ENCODE measurements at regions not wholly inside any gene's neighbourhood (a gene's known extent, or its start where the extent isn't known, plus 50 kb on each side); places are given as distances from the start of the nearest gene placed in this dataset.

DNA sequence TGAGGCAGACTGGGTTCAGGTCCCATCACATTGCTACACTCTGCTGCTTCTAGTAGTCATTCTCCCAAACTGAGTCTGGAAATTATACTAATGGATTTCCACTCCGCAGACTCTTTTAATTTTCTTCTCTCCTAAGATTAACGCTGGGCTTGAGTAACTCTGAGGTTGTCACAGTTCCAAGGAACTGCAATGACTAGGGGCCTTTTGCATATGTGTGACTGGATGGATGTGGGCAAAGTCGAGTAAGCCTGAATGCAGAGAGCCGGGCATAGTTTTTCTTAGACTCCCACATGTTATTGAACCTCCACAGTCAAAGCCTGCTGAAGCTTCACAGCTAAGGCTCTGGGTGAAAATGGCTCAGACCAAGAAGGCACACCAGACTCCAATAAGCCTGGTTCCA is 160.9 kb upstream of the PROX1 start:
- no peak for DNase-seq (ENCODE audit: low read depth in 3 of 3, low spot score in 2 of 3)

DNA sequence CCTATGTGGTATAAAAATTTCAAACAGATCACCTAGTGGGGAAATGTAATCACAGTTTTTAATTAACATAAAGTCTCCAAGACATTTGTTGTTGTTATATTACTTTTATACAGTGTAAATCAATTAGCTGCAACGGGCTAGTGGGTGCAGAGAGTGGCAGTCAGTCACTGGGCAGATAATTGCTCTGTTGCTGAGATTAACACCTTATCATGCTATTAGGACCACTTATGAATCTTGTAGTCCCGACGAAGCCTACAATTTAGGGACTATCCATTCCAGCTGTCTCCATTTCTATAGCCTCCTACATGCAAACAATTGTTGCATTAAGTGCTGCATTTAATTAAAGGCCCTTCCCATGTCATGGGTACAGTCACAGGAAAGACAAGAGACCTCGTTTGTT is 158.9 kb upstream of the PROX1 start:
- no peak for DNase-seq (ENCODE audit: low read depth in 3 of 3, low spot score in 2 of 3)

DNA sequence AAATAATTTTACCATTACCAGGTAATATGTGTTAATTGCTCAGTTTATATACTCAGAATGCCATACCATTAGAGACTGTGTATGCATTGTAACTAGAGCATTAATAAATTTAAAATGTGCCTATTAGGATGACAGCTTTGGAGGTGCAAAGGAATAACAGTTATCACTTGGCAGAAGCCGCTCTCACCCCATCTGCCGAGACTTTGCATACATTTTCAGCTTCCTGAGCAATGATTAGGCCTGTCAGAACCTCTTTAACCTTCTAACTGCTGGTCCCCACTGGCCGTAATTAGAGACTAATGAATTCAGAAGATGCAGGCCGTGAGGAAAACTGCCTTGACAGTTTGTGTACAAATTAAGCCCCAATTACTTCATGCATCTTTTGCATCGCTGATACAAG is 158.0 kb upstream of the PROX1 start:
- DNase-seq (ENCODE audit: low read depth in 3 of 3, low spot score in 2 of 3): no peak

DNA sequence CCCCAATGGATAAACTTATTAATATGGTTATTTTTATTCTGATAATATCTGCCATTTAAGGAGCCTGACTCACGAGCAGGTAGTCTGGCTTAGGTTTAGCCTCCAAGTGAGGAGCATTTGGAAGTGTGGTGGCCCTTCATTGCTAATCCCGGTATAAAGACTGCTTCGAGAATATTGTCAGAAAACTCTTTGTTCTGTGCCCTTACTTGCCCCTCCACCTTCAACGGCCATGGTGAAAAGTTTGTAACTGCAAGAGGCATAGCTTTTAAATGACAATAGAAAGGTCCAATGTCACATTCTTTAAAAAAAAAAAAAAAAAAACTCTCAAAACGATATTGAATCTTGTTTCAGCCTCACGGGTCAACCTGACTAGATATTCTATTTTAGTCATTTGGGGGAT is 157.4 kb upstream of the PROX1 start:
- DNase-seq (ENCODE audit: low read depth in 3 of 3, low spot score in 2 of 3): no peak

DNA sequence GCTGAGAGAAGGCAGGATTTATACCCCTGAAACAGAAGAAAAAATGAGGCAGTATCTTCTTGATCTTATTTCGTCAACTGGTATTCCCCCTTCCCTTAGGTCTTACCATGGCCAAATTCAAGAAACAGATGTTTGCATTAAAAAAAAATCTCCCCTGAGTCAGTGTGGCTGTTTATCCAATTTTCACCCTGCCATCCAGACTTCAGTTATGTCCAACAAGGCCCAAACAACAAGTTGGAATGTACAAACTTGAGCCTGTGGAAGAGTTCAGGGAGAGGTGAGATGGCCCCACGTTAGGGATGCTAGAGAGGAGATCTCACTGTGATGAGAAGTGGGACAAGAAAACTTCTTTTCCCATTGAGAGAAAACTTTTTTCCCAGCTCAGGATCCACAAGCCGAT is 147.2 kb upstream of the PROX1 start:
- no peak for DNase-seq (ENCODE audit: low read depth in 3 of 3, low spot score in 2 of 3)

DNA sequence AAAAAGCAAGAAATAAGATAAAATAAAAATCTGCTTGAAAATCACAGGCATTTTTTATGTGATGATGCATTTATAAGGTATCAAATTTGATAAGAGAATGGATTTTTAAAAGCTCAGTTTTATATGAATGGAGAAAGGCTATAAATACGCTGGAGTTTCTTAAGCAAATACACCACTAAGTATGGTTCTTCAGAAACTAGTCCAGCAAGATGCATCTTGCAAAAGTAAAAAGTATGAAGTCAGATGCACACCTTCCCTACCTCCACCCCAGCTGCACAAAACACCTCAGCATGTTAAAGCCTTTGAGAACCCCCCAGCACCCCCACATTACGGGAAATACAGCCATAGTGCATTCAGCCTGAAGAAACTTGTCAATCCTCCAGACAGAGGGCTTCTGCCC is 143.1 kb upstream of the PROX1 start:
- no peak for DNase-seq (ENCODE audit: low read depth in 3 of 3, low spot score in 2 of 3)

DNA sequence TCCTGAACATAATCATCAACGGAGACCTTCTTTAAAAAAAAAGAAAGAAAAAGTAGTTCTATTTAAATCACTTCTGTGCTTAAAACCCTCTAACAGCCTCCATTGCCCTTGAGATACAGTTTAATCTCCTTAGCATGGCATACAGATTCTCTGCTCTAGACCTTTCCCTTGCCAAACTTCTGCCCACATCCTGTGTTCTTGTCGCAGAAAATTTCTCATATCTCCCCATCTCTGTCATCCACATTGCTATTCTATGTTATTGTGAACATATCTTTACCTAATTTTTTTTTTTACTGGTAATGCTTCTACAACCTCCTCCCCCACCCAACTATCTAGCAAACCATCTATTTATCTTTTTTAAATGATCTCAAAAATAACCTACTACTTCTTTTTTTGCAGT is 135.7 kb upstream of the PROX1 start:
- DNase-seq (ENCODE audit: low read depth in 3 of 3, low spot score in 2 of 3): no peak

DNA sequence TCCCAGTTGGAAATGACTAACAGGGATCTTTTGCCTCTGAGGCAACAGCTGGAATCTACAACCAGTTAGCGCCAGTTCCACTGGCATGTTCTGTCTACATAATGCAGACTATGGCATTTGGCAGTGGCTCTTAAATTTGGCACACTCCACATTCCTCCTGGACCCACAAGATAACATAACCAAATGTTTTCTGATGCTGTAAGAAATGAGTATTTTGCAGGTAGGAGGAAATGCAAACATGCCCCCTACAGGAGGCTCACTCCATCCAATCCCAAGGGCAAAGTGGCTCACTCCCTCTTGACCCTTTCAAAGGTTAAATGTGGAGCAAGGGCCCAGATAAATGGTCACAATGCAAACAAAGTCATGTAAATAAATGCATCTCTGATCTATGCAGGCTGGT is 129.2 kb upstream of the PROX1 start:
- DNase-seq (ENCODE audit: low read depth in 3 of 3, low spot score in 2 of 3): no peak

DNA sequence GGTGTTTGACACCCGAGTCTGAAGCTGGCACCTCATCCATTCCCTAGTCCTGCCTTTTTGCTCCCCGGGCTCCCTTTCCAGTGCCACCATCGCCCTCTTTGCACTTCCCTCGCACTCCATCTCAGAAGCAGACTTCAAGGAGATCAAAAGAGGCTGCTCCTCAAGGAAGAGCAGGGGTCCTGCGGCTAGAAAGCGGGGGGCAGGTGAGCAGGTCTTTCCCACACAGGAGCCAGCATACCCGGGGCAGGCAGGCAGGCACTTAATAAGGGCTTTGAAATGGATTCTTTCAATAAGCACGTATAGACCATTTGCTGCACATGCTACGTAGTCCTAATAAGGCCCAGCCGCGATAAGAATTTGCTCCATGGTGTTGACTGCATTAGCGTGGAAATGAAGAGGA is 125.9 kb upstream of the PROX1 start:
- no peak for DNase-seq (ENCODE audit: low read depth in 3 of 3, low spot score in 2 of 3)

DNA sequence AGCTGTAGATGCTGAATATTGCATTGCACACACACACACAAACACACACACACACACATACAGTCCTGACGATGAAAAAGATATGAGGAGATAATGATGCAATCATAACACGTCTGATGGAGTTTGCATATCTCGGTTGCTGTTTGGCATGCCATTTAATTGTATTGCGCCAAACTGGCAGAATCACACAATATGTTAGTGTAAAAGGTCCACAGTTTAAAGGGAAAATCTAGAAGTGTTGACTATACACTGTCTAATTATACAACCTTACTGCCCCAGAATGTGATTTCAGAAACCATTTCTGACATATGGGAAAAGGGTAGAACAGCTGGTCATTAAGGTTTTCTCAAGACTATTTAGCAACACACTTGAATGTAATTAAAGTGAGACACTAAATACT is 123.7 kb upstream of the PROX1 start:
- DNase-seq (ENCODE audit: low read depth in 3 of 3, low spot score in 2 of 3): no peak

DNA sequence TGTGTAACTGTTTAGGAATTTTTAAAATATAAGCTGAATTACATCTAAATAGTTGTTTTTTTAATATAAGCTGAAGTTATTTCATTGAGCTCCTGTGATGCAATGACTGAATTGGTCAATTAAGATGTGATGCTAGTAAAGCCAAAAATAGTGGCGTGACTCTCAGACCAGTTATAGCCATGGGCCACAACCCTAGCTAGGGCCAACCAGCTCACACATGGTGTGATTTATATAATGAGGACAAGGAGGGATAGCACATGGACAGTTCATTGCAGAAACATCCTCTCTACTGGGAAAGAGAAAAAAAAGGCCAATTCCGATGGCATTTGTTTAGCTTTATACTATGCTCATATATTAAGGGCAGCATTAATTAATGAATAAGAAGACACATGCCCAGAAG is 119.3 kb upstream of the PROX1 start:
- DNase-seq (ENCODE audit: low read depth in 3 of 3, low spot score in 2 of 3): no peak

DNA sequence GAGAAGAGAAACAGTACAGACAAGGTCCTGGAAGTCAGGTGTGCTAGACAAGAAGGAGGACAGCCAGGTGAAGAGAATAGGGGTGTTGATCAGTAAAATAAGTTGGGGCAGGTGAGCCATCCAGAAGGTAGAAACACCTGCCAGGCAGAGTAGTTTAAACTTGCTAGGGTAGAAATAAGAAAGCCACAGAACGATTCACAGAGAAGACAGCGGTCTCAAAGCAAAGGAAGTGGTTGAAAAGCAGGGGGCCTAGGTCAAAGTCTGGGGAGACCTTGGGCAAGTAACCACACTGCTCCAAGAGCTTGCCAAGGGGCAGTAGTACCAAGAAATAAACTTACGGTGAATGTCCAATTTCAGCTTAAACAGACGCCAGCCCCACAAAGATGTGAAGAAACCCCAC is 116.6 kb upstream of the PROX1 start:
- DNase-seq (ENCODE audit: low read depth in 3 of 3, low spot score in 2 of 3): no peak

DNA sequence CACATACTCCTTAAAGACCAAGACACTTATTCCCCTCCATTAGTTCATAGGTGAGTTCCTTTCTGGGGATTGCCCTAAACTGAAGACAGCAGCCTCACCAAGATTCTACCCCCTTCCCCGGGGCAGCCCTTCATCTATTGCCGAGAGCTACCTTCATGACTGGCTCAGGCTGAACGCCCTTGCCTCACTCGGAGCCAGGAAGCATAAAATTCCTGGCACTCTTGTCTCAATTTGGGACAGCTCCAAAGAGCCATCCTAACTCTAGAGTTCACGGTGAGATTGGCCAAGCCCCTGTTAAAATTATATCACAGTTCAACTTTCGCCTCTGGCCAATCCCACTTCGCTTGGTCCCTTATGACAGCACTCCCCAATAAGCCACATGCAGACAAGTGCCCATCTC is 113.0 kb upstream of the PROX1 start:
- no peak for DNase-seq (ENCODE audit: low read depth in 3 of 3, low spot score in 2 of 3)

DNA sequence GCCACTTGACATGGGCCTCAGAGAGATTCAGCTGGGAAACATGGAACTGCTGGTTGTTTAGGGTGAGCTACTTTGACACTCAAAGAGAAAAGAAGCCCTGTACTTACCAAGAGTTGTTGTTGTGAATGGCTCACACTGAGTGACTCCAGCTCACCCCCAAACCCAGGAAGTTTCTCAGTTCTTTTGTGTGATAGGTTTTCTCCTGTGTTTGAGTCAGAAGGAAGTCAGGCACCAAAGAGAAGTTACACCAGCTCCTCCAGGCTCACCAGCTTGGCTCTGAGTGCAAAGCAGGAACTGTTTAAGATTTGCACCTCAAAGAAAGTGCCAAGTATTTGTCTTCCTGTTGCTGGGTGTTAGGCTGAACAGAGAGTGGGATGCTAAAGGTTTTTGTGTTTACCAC is 111.2 kb upstream of the PROX1 start:
- no peak for DNase-seq (ENCODE audit: low read depth in 3 of 3, low spot score in 2 of 3)

DNA sequence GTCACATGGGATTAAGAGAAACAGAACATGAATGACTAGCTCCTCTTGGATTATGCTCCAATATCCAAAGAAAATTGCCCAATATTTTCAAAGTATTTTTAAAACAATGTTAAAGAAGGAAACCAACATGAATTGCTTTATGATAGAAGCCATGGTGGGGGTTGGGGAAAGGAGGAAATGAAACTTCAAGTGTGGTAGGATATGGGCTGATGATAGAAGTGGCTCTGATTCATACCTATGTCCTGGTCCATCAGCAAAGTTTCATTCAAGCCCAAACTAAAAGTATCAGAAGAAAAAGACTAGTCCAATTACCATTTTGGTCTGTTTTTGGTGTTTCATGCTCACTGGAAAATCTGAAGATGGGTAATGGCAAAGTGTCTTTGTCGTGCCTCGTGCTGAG is 104.2 kb upstream of the PROX1 start:
- no peak for DNase-seq (ENCODE audit: low read depth in 3 of 3, low spot score in 2 of 3)

DNA sequence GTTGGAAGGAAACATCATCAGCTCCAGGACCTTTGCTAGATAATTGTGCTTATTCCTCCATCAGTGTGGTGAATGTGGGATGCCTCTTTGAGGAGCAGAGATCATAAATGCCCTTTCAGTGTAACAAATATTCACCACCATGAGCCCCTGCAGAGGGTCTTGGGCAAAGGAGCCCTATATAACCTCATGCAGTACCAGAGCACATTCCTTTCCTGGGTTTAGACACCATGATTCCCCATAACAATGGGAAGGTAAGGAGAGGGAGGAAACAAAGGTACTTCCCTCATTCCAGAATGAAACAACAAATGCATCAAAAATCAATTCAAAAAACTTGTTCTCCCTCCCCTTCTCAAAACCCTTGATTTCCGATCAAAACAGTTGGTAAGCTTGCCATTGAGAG is 103.4 kb upstream of the PROX1 start:
- DNase-seq (ENCODE audit: low read depth in 3 of 3, low spot score in 2 of 3): no peak

DNA sequence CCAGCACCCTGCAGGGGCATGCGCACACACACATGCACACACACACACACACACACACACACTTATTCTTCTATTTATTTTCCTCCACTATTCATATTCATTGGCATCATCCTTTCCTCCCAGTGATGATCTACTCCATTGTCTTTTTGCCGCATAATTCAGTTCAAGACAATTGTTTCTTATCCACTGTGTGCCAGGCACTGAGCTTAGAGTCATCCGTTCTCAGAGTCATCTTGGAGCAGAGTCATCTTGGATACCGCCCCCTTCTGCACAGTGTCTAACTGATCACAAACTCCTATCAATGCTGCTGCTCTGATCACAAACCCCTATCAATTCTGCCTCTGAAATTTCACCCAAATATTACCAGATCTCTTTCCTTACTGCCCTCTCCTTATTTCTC is 102.8 kb upstream of the PROX1 start:
- no peak for DNase-seq (ENCODE audit: low read depth in 3 of 3, low spot score in 2 of 3)

DNA sequence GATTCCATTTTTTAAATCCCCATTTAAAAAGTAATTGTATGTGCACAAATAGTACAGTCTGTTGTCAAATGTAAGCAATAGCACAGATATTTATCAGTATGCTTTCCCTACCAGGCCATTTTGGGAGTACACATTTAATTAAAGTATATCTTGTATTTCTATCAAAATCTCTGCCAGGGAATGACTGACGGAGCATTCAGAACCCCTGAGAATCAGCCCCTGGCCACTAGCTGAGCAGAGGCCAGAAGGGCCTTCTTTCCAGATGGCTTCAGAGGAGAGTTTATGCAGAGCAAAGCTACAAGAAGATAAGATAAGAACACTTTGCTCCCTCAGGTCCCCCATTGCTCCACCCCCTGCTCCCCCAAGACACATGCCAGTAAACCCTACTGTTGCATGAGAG is 99.9 kb upstream of the PROX1 start:
- DNase-seq (ENCODE audit: low read depth in 3 of 3, low spot score in 2 of 3): no peak

DNA sequence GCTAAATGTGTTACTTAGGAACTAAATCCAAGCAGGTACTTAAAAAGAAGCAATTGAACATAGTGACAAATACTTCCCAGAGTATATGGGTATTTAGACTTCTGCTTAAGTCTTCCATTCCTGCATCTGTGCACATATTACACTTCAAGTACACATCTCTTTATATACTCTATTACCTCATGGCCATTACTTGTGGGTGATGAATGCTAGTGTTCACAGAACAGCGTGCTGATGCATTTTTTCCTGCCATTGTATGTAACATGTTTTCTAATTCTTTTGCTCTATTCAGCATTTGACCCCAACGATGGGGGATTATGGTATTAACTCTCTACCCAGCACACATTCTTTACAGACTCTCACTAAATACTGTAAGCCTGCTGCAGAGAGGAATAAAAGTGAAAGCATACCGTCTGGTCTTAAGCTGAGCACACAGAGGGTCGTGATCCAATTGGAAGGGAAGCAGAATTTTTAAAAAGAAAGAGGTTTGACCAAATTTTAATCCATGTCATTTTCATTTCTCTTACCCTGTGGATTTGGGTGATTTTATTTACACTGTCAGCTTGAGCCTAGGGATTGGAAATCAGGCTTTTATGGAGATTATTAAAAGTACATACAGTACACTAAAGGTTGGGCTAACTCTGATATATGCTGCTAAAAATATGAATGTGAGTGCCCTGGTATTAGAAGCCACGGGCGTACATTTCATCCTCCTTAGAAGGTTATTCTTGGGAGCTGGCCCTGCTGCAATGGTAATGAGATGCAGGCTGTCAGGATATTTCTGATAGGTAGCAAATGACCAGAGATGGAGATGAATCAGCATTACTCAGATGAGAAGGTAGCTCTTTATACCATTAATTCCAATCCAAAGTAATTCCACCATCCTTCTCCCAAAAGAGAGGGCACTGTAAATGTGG is 95.5 kb upstream of the PROX1 start:
- DNase-seq (ENCODE audit: low read depth in 3 of 3, low spot score in 2 of 3): no peak

DNA sequence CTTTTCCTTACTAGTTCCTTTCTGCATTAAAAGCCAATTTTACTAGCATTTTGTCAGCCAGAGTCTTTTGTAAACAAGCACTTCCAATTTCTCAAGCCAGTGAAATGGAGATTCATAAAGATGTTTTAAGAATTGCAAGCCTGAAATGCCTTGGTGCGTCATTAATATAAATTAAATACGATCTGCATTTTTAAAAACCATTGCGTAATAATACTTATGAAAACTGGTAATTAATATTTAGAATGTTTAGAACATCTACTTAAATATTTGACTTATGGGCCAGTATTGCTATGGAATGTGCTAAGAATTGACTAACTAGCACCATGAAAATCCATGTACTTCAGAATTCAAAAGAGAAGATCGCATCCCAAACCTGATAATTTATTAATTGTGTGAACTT is 89.1 kb upstream of the PROX1 start:
- no peak for DNase-seq (ENCODE audit: low read depth in 3 of 3, low spot score in 2 of 3)

DNA sequence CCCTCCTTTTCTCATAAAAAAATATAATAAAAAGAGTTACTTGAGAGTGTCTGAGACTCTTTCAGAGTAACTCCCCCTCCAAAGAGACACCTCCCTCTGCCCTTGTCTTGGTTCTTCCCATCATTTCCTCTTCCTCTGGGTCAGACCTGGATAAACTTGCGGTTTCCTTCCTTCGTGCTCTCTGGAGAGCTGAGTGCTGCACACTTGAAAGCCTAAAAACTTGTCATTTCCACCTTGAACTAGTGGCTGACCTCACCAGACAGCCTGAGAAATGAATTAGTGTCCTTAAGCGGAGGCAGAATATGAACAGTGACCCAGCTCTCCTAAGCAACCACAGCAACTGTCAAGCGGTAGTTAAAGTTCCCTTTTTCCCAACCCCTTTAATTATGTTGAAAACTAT is 88.4 kb upstream of the PROX1 start:
- no peak for DNase-seq (ENCODE audit: low read depth in 3 of 3, low spot score in 2 of 3)

DNA sequence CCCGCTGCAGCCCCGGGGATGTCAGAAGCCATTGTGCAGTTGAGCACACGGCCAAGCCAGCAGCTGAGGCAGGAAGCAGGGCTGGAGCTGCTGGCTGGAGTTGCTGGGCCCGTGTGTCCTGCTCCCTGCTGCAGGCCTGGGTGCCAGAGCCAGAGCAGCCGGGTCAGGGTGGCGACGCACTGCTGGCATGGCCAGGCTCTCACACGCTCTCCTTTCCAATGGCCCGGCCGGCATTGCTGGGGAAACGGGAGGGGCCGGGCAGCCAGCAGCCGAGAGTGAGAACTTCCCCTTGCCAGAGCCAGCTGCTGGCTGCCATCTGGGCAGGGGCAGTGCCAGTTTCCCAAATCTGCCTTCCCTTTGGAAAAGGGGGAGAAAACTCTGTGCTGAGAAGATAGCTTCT is 82.4 kb upstream of the PROX1 start:
- DNase-seq (ENCODE audit: low read depth in 3 of 3, low spot score in 2 of 3): no peak

DNA sequence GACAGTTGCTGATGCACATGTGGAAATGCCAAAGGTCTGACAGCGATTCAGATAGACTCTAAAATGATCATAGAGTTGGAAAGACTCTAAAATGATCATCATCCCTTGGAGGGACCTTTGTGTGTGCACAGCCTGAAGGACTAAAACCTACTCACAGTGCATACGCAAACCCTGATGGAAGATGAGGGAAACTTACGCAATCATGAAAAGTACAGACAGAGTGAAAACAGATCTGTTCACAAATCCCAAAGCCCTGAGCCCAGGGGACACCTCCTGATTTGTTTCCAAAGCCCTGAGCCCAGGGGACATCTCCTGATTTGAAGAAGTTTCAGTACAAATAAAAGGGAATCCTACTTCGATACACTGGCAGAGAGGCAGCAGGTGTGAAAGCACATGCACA is 79.3 kb upstream of the PROX1 start:
- DNase-seq (ENCODE audit: low read depth in 3 of 3, low spot score in 2 of 3): no peak

All from right renal cortex interstitium (tissue), 3 donors.